Inflammatory macrophage treated with lipopolysaccharide for 4 hours (primary cell): ENCODE measurements at regions not wholly inside any gene's neighbourhood (a gene's known extent, or its start where the extent isn't known, plus 50 kb on each side); places are given as distances from the start of the nearest gene placed in this dataset.

Source experiments
- DNase-seq: peaks from one replicate; pipeline ENCODE4 v3.0.0-alpha.2; 2020

GRCh38 chr2:157933160-157933920, 57.2 kb upstream of the ACVR1 start:
- DNase-seq: no peak

GRCh38 chr2:157932480-157933159, 56.5 kb upstream of the ACVR1 start:
- DNase-seq: no peak

- no peak for DNase-seq
Observed at GRCh38 chr2:157931542-157931941, 55.4 kb upstream of the ACVR1 start.

DNA sequence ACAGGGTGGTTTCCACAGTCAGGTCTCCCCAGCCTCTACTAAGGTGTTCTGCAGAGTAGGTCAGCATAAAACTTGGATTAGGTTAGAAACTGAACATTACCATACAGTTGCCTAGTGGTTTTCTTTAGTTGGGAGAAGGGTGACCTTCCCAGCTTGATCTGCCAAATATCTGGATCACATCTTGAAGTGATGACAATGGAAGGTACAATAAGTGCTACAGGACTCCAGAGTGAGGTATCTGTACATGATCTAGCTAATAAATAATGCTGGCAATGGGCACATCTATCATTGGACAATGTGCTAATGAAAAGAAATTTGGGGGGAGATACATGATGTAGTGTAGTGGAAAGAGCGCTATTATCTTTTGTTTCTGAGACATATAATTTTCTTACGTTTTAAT, 54.6 kb upstream of the ACVR1 start:
- no peak for DNase-seq

DNA sequence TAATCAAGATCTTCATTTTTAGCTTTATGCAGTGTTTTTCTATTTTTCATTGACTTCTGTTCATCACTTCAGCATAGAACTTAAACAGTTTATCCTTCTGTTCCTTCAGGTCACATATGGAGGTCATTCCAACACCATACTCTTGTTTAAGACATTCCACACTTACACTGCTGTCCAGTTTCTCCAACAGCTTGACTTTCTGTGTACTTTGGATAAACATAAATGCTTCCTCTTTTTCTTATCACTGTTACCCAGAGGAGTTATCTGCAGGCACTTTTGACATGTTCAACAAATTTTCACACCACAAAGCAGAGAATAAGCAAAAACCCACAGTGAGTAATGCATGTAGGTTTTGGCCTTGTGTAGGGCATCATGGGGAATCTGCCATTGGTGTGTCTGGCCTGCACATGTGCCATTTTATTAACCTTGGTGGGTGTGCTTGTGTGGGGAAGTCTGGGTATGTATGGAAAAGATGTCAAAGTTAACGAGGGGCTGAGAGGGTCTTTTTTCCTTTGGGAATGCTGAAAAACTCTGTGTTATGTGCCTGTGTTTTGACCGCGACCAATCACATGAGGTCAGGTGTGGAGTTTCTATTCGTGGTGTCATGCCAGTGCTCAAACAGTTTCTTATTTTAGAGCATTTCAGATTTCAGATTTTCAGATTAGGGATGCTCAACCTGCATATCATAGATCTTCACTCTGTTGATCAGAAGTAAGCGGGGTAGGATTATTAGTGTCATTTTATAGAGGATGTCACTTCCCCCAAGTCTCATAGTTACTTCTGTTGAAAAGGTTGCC, 53.9 kb upstream of the ACVR1 start:
- no peak for DNase-seq

GRCh38 chr2:157928372-157928771, 52.2 kb upstream of the ACVR1 start:
- DNase-seq: no peak

DNA sequence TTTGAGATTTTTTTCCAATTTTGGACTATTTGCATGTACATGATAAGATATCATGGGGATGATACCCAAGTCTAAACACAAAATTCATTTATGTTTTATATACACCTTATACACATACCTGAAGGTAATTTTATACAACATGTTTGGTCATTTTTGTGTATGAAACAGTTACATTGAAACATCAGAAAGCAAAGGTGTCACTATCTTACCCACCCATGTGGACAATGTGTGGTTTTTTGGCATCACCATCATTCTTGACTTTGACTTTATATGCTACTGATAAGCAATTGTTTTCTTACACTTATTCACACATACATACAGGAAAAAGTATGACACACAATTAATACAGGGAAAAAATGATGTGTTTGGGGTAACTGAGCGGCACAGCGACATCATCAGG, 51.0 kb upstream of the ACVR1 start:
- DNase-seq: no peak
